ENCODE measurements at regions not wholly inside any gene's neighbourhood (a gene's known extent, or its start where the extent isn't known, plus 50 kb on each side); places are given as distances from the start of the nearest gene placed in this dataset.

DNA sequence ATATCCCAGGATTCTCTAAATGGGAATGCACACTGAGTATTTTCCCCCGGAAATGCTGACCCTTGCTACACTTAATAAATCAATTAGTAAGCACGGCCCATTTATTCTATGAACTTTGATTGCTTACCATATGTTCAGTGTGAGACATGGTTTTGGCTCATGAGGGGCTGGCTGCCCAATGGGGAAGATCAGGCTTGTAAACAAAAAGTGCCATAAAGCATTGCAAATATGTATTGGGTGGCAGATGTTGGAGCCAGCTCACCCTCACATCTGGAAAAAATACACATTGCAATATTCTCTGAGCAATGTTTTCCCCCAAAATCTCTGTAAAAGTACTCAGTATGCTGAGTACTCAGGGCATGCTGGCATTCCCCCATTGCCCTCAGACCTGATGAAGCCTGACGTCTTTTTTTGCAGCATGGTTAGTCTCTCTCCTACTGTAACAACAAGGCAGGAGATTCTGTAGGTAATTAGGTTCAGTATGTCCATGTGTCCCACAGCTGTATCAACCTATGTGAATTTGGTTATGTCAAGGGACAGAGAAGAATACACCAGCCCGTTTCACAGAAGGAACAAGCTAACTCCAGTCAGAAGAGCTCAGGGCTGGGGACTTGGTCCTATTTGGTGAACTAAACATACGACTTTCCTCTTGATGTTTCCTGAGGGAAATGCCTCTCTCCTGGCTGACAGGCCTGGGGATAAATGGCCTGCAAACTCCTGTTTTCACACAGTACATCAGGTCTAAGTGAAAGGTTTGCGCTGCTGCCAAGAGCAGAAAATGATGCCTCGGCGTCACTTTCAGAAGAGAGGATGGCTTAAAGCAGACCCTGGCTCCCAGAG is 202.4 kb downstream of the INSIG2 start:
- H4K20me1 ChIP-seq (ENCODE audit: low read depth, low read length): no peaks in the 10 kb centered on the region
- H3K9me2 ChIP-seq (replicated peaks; ENCODE audit: insufficient read depth, low read length): no peaks in the 10 kb centered on the region
- no peaks in the 10 kb centered on the region for H3K9me3 ChIP-seq (ENCODE audit: insufficient read depth, low read length)
- no peaks in the 10 kb centered on the region for H3K79me2 ChIP-seq (ENCODE audit: insufficient read depth, low read length)
- TF ChIP-seq EZH2phosphoT487 (conservative IDR thresholded peaks at IDR 0.05; ENCODE audit: low read length) (no peak), CTCF (IDR thresholded peaks at IDR 0.05; ENCODE audit: insufficient read depth, low read length, poor library complexity, severe bottlenecking) (no peak)
- no peak overlapping the region for H3K4me3 ChIP-seq (ENCODE audit: insufficient read depth, low read length, poor library complexity, severe bottlenecking)
- no peaks in the 10 kb centered on the region for H3F3A ChIP-seq (ENCODE audit: insufficient read depth)
- no peaks in the 10 kb centered on the region for H3K36me3 ChIP-seq (ENCODE audit: low read length)
- no peak overlapping the region for H2AFZ ChIP-seq (ENCODE audit: low read depth, low read length, severe bottlenecking)
- no peak overlapping the region for H3K9ac ChIP-seq (ENCODE audit: low read length)
- H3K27ac ChIP-seq (ENCODE audit: low read depth, low read length): no peak overlapping the region
- no peak overlapping the region for H3K4me2 ChIP-seq (ENCODE audit: low read depth, low read length, poor library complexity, severe bottlenecking)
- no peaks in the 10 kb centered on the region for H3K27me3 ChIP-seq (ENCODE audit: low read length)

DNA sequence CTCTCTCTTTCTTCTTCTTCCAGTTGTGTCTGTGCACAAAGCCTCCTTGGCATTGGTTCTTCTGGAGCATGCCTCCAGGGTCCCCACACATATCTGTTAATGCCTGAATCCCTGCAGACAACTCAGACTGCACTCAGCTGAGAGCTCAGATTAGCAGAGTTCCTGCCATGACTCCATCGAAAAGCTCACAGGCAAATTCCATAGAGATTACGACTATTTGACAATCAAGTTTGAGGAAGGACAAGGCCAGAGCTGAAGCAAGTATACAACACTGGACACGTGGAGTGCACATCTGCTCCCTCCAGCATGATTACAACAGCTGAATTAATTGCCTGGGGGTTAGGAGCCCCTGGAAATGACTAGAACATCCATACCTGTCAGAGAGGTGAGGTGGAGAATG is 190.7 kb downstream of the INSIG2 start:
- Histone ChIP-seq H3K36me3 (ENCODE audit: low read length) (no peaks in the 10 kb centered on the region), H3K79me2 (ENCODE audit: insufficient read depth, low read length) (no peaks in the 10 kb centered on the region), H3K27me3 (ENCODE audit: low read length) (no peaks in the 10 kb centered on the region), H3K9me3 (ENCODE audit: insufficient read depth, low read length) (no peaks in the 10 kb centered on the region), H4K20me1 (ENCODE audit: low read depth, low read length) (no peaks in the 10 kb centered on the region), H3K4me2 (ENCODE audit: low read depth, low read length, poor library complexity, severe bottlenecking) (no peak overlapping the region), H3K4me3 (ENCODE audit: insufficient read depth, low read length, poor library complexity, severe bottlenecking) (no peak overlapping the region), H3K27ac (ENCODE audit: low read depth, low read length) (no peak overlapping the region), H3K9me2 (replicated peaks; ENCODE audit: insufficient read depth, low read length) (no peaks in the 10 kb centered on the region), H2AFZ (ENCODE audit: low read depth, low read length, severe bottlenecking) (no peak overlapping the region), H3F3A (ENCODE audit: insufficient read depth) (no peaks in the 10 kb centered on the region), H3K9ac (ENCODE audit: low read length) (no peak overlapping the region)
- no peak for TF ChIP-seq EZH2phosphoT487 (conservative IDR thresholded peaks at IDR 0.05; ENCODE audit: low read length)
- TF ChIP-seq CTCF (IDR thresholded peaks at IDR 0.05; ENCODE audit: insufficient read depth, low read length, poor library complexity, severe bottlenecking): no peak

DNA sequence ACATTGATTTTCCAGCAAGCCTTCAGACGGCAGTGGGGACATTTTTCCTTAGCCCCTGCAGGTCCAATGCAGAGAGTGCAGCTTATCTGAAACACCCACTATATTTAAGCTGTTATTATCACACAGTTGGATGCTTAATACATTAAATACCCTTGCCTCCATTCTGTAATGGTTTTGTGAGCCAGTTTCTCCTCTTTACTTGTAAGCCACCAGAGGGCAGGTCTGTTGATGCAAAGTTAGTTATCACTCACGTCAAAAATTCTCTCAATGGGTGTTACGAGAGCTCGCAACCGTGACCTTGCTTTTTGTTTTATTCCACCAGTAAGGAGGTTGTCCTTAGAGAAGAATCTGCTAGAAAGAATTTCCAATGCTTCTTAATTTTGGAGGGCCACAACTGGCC is 189.8 kb downstream of the INSIG2 start:
- H3F3A ChIP-seq (ENCODE audit: insufficient read depth): no peaks in the 10 kb centered on the region
- H3K9me3 ChIP-seq (ENCODE audit: insufficient read depth, low read length): no peaks in the 10 kb centered on the region
- H3K9me2 ChIP-seq (replicated peaks; ENCODE audit: insufficient read depth, low read length): no peaks in the 10 kb centered on the region
- H3K4me3 ChIP-seq (ENCODE audit: insufficient read depth, low read length, poor library complexity, severe bottlenecking): no peak overlapping the region
- H3K9ac ChIP-seq (ENCODE audit: low read length): no peak overlapping the region
- no peak for TF ChIP-seq EZH2phosphoT487 (conservative IDR thresholded peaks at IDR 0.05; ENCODE audit: low read length)
- TF ChIP-seq CTCF (IDR thresholded peaks at IDR 0.05; ENCODE audit: insufficient read depth, low read length, poor library complexity, severe bottlenecking): no peak
- H2AFZ ChIP-seq (ENCODE audit: low read depth, low read length, severe bottlenecking): no peak overlapping the region
- H3K4me2 ChIP-seq (ENCODE audit: low read depth, low read length, poor library complexity, severe bottlenecking): no peak overlapping the region
- no peaks in the 10 kb centered on the region for H3K79me2 ChIP-seq (ENCODE audit: insufficient read depth, low read length)
- H4K20me1 ChIP-seq (ENCODE audit: low read depth, low read length): no peaks in the 10 kb centered on the region
- no peaks in the 10 kb centered on the region for H3K36me3 ChIP-seq (ENCODE audit: low read length)
- H3K27me3 ChIP-seq (ENCODE audit: low read length): no peaks in the 10 kb centered on the region
- no peak overlapping the region for H3K27ac ChIP-seq (ENCODE audit: low read depth, low read length)

Measured in SU-DHL-6 (cell line).